K562 (cell line): ENCODE measurements at regions not wholly inside any gene's neighbourhood (a gene's known extent, or its start where the extent isn't known, plus 50 kb on each side); places are given as distances from the start of the nearest gene placed in this dataset.

ENCODE experiments used
- ATAC-seq: fragments of 200-7000 bp; cut with Tn5 transposase; 3 replicates; pipeline ENCODE4 v1.9.1; 2020; ENCODE audit warnings: moderate library complexity
- BruUV-seq: library from RNA; stranded (reverse); fragments of 400-500 nt; replicated peaks from 2 replicates; lab custom pipeline; 2021; lab: Mats Ljungman, UMichigan
- CTCF ChIA-PET: fragments of 300-600 bp; formaldehyde crosslinking; extraction: SDS; loops from one replicate; lab custom pipeline; 2021; ENCODE audit warnings: low intra/inter-chr PET ratio; lab: Yijun Ruan, JAX
- POLR2A ChIA-PET: fragments of 300-600, 350-650 bp; sonication (Branson Sonifier 250); formaldehyde crosslinking; extraction: SDS; loops from one replicate; lab custom pipeline; 2021; ENCODE audit warnings: antibody characterized with exemption, inconsistent platforms; lab: Yijun Ruan, JAX
- DNase-seq, 4 experiments: peaks; one replicate each; pipeline versions ENCODE4 v3.0.0 to v3.0.0-alpha.2; 2011 to 2018; ENCODE audit warnings: low spot score in 3 of 4, mixed read lengths in 3 of 4; ENCODE audit errors: extremely low read depth in 1 of 4
- FAIRE-seq: peaks from 2 replicates; lab custom pipeline; 2011; peaks lifted over from hg19 to GRCh38; lab: Jason Lieb, UNC
- H2AFZ ChIP-seq: 2 replicates; pipeline ENCODE4 v1.6.0; 2011; ENCODE audit warnings: low read depth, low read length, control low read depth, inconsistent platforms
- H3K27ac ChIP-seq: fragments of 200-600 bp; 3 replicates; pipeline ENCODE4 v1.8.0; 2011; ENCODE audit warnings: low read depth, mild to moderate bottlenecking, control low read depth, inconsistent platforms, low read length, moderate library complexity, mixed read lengths; ENCODE audit errors: extremely low read depth
- H3K27me3 ChIP-seq, 2 experiments: fragments of 300-600 bp in 1 of 2; 2 replicates in 1 of 2; 3 replicates in 1 of 2; pipeline versions ENCODE4 v1.6.0 to v1.8.0; 2011; ENCODE audit warnings: inconsistent platforms in 2 of 2, low read length in 2 of 2, mild to moderate bottlenecking in 1 of 2, mixed read lengths in 1 of 2, moderate library complexity in 1 of 2; ENCODE audit not compliant: control insufficient read depth in 2 of 2, insufficient read depth in 2 of 2
- H3K36me3 ChIP-seq: fragments of 300-600 bp; 3 replicates; pipeline ENCODE4 v1.8.0; 2011; ENCODE audit warnings: mild to moderate bottlenecking, low read length, inconsistent platforms; ENCODE audit not compliant: control insufficient read depth, insufficient read depth
- H3K4me1 ChIP-seq, 2 experiments: fragments of 200-600 bp in 1 of 2; replicated peaks in 1 of 2; 2 replicates in 1 of 2; 3 replicates in 1 of 2; pipeline versions ENCODE4 v1.5.1 to v1.8.0; 2011; ENCODE audit warnings: inconsistent platforms in 2 of 2, low read length in 2 of 2, mild to moderate bottlenecking in 1 of 2, mixed read lengths in 1 of 2, moderate library complexity in 1 of 2; ENCODE audit not compliant: control insufficient read depth in 2 of 2, insufficient read depth in 2 of 2
- H3K4me2 ChIP-seq: 2 replicates; pipeline ENCODE4 v1.6.1; 2011; ENCODE audit warnings: low read length, control low read depth, inconsistent platforms, mixed read lengths; ENCODE audit not compliant: insufficient read depth
- H3K4me3 ChIP-seq: fragments of 200-600 bp; sonication (generic), shearing (Covaris generic); 2 replicates; pipeline ENCODE4 v1.5.1; 2016; ENCODE audit warnings: control low read depth, inconsistent platforms
- H3K79me2 ChIP-seq: fragments of 200-600 bp; 3 replicates; pipeline ENCODE4 v1.8.0; 2011; ENCODE audit warnings: low read length, inconsistent platforms; ENCODE audit not compliant: control insufficient read depth, insufficient read depth
- H3K9ac ChIP-seq, 2 experiments: 2 replicates each; pipeline versions ENCODE4 v1.6.0 to v1.6.1; 2011; ENCODE audit warnings: low read depth in 2 of 2, low read length in 2 of 2, control low read depth in 1 of 2, inconsistent platforms in 1 of 2, mild to moderate bottlenecking in 1 of 2, mixed read lengths in 1 of 2; ENCODE audit not compliant: insufficient read depth in 1 of 2
- H3K9me1 ChIP-seq: one replicate; pipeline ENCODE4 v1.6.0; 2011; ENCODE audit warnings: inconsistent platforms, mild to moderate bottlenecking, low read length, moderate library complexity; ENCODE audit not compliant: control insufficient read depth, insufficient read depth
- H3K9me3 ChIP-seq: replicated peaks from 2 replicates; pipeline ENCODE4 v1.5.1; 2011; ENCODE audit warnings: low read depth, low read length, inconsistent platforms; ENCODE audit not compliant: control insufficient read depth, insufficient read depth
- H4K20me1 ChIP-seq: replicated peaks from 2 replicates; pipeline ENCODE4 v1.6.1; 2011; ENCODE audit warnings: low read length, inconsistent platforms, mixed read lengths; ENCODE audit not compliant: control insufficient read depth, insufficient read depth
- CBX5 ChIP-seq: IDR thresholded peaks from 2 replicates; pipeline ENCODE4 v1.6.1; 2014; ENCODE audit warnings: low read depth, borderline replicate concordance
- COPS2 ChIP-seq: fragments of 450-650 bp; conservative IDR thresholded peaks from 2 replicates; pipeline ENCODE4 v1.6.1; 2016; ENCODE audit warnings: mild to moderate bottlenecking, moderate library complexity
- ESRRB ChIP-seq: fragments of 250-450 bp; sonication (Bioruptor Pico); IDR thresholded peaks from 2 replicates; pipeline ENCODE4 v1.5.0; 2020; ENCODE audit warnings: mild to moderate bottlenecking, moderate library complexity, borderline replicate concordance
- GATAD2B ChIP-seq: fragments of 450-650 bp; IDR thresholded peaks from 2 replicates; pipeline ENCODE4 v1.6.1; 2017; ENCODE audit warnings: mild to moderate bottlenecking, borderline replicate concordance
- GTF2A2 ChIP-seq: IDR thresholded peaks from 2 replicates; pipeline ENCODE4 v1.6.1; 2016; ENCODE audit warnings: mild to moderate bottlenecking, missing genetic modification characterization, missing compliant biosample characterization
- NELFE ChIP-seq: IDR thresholded peaks from 2 replicates; pipeline ENCODE4 v1.6.1; 2011; ENCODE audit warnings: mild to moderate bottlenecking; ENCODE audit not compliant: insufficient read depth, insufficient read length
- PTBP1 ChIP-seq: fragments of 200-400 bp; formaldehyde crosslinking; IDR thresholded peaks from 2 replicates; pipeline ENCODE4 v1.6.1; 2017; ENCODE audit warnings: low read depth, low read length
- SIX5 ChIP-seq, 2 experiments: IDR thresholded peaks; 2 replicates each; pipeline ENCODE4 v1.6.1; 2011; ENCODE audit warnings: low read length in 2 of 2, borderline replicate concordance in 1 of 2, low read depth in 1 of 2, mild to moderate bottlenecking in 1 of 2, moderate library complexity in 1 of 2; ENCODE audit not compliant: insufficient read depth in 1 of 2
- SRSF3 ChIP-seq: fragments of 200-400 bp; formaldehyde crosslinking; IDR thresholded peaks from 2 replicates; pipeline ENCODE4 v1.6.1; 2016; ENCODE audit warnings: mild to moderate bottlenecking, low read length, moderate library complexity; ENCODE audit not compliant: insufficient read depth
- TAL1 ChIP-seq: fragments of 450-650 bp; IDR thresholded peaks from 2 replicates; pipeline ENCODE4 v1.6.1; 2016; ENCODE audit warnings: mild to moderate bottlenecking
- ZNF140 ChIP-seq: fragments of 250-450 bp; sonication (Bioruptor Pico); IDR thresholded peaks from 2 replicates; pipeline ENCODE4 v1.8.0; 2021; ENCODE audit warnings: moderate library complexity, mild to moderate bottlenecking, inconsistent platforms
- ZNF3 ChIP-seq: fragments of 250-450 bp; sonication (Bioruptor Pico); IDR thresholded peaks from 2 replicates; pipeline ENCODE4 v1.5.0; 2021; ENCODE audit warnings: mild to moderate bottlenecking, moderate library complexity
- ZNF778 ChIP-seq: fragments of 450-650 bp; formaldehyde crosslinking; IDR thresholded peaks from 2 replicates; pipeline ENCODE4 v1.4.0; 2020; ENCODE audit warnings: mild to moderate bottlenecking, moderate library complexity
- WGBS: fragments of 100-300 bp; shearing (Covaris generic); methylation state at CpG from one replicate; pipeline ENCODE4 v1.1.6; 2016; ENCODE audit warnings: low coverage, mixed read lengths; ENCODE audit not compliant: insufficient coverage; ENCODE audit errors: missing lambda C conversion rate; 5-methylcytosine and 5-hydroxymethylcytosine counted together
- in situ Hi-C: fragments of 300-500 bp; cut with MboI; formaldehyde crosslinking; loops from 4 replicates; pipeline ENCODE4 v1.15.0; 2018; ENCODE audit warnings: inconsistent platforms, mixed read lengths
- intact Hi-C: fragments of 100-400 bp; cut with micrococcal nuclease; formaldehyde crosslinking; loops from 2 replicates; pipeline ENCODE4 v1.14.2; 2022
- TF ChIP-seq, protein P1 (sequence below): fragments of 250-450 bp; sonication (Bioruptor Pico); IDR thresholded peaks from 2 replicates; pipeline ENCODE4 v1.5.0; 2021
- TF ChIP-seq, protein P2 (sequence below): sonication (generic); formaldehyde crosslinking; IDR thresholded peaks from 2 replicates; pipeline ENCODE4 v1.8.0; 2022; ENCODE audit warnings: mild to moderate bottlenecking, missing genetic modification reagents
- TF ChIP-seq, protein P3 (sequence below), 2 experiments: fragments of 450-650 bp; IDR thresholded peaks; 2 replicates each; pipeline ENCODE4 v1.6.1; 2018; ENCODE audit warnings: mild to moderate bottlenecking in 2 of 2, low read depth in 1 of 2; ENCODE audit not compliant: partially characterized antibody in 2 of 2

DNA sequence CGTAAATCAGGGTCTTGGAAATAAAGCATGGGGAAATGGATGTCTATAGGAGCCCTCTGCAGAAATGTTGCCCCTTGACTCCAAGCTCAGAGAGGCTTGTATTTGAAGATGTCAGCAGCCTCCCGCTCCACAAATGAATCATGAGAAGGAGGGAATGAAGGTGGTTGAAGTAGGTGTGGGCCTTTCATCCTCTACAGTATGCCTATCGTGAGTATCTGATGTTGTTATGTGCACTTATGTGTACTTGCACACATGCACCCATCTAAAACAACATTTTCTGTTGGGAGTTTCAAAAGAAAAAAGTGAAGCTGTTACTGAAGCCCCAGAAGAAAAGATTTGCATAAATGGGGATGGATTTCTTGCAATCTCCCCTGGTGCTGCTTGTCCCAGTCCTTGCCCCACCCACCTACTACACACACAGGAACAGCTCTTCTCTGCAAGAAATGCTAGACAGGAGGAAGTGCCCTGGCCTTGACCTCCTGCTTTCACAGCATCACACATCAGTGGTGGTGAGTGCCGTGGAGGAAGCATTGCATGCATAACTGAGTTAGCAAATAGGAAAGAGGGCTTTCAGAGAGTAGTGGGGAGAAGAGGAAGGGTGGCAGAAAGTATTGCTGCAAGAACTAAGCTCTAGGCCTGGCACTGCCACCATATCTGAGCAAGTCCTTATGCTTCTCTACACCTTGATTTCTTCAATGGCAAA is 156.1 kb downstream of the SNX18 start:
- in situ Hi-C loops = no loop called here
- ATAC-seq = no peak
- TF ChIP-seq ZNF3 (CRISPR knock-in tag) (no peak), COPS2 (no peak), SIX5 (IDR thresholded peaks at IDR 0.05; ENCODE audit: borderline replicate concordance in 1 of 2, insufficient read depth in 1 of 2, low read depth in 1 of 2, low read length in 2 of 2) (no peak), ZNF778 (no peak), TAL1 (no peak), NELFE (no peak), CBX5 (no peak), PTBP1 (no peak), GTF2A2 (tag) (no peak), GATAD2B (no peak), ESRRB (CRISPR knock-in tag) (no peak), SRSF3 (no peak), ZNF140 (no peak)
- TF ChIP-seq, protein P1, sequence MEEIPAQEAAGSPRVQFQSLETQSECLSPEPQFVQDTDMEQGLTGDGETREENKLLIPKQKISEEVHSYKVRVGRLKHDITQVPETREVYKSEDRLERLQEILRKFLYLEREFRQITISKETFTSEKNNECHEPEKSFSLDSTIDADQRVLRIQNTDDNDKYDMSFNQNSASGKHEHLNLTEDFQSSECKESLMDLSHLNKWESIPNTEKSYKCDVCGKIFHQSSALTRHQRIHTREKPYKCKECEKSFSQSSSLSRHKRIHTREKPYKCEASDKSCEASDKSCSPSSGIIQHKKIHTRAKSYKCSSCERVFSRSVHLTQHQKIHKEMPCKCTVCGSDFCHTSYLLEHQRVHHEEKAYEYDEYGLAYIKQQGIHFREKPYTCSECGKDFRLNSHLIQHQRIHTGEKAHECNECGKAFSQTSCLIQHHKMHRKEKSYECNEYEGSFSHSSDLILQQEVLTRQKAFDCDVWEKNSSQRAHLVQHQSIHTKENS (CRISPR knock-in tag) = no peak
- TF ChIP-seq, protein P2, sequence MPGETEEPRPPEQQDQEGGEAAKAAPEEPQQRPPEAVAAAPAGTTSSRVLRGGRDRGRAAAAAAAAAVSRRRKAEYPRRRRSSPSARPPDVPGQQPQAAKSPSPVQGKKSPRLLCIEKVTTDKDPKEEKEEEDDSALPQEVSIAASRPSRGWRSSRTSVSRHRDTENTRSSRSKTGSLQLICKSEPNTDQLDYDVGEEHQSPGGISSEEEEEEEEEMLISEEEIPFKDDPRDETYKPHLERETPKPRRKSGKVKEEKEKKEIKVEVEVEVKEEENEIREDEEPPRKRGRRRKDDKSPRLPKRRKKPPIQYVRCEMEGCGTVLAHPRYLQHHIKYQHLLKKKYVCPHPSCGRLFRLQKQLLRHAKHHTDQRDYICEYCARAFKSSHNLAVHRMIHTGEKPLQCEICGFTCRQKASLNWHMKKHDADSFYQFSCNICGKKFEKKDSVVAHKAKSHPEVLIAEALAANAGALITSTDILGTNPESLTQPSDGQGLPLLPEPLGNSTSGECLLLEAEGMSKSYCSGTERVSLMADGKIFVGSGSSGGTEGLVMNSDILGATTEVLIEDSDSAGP = no peak
- TF ChIP-seq, protein P3, sequence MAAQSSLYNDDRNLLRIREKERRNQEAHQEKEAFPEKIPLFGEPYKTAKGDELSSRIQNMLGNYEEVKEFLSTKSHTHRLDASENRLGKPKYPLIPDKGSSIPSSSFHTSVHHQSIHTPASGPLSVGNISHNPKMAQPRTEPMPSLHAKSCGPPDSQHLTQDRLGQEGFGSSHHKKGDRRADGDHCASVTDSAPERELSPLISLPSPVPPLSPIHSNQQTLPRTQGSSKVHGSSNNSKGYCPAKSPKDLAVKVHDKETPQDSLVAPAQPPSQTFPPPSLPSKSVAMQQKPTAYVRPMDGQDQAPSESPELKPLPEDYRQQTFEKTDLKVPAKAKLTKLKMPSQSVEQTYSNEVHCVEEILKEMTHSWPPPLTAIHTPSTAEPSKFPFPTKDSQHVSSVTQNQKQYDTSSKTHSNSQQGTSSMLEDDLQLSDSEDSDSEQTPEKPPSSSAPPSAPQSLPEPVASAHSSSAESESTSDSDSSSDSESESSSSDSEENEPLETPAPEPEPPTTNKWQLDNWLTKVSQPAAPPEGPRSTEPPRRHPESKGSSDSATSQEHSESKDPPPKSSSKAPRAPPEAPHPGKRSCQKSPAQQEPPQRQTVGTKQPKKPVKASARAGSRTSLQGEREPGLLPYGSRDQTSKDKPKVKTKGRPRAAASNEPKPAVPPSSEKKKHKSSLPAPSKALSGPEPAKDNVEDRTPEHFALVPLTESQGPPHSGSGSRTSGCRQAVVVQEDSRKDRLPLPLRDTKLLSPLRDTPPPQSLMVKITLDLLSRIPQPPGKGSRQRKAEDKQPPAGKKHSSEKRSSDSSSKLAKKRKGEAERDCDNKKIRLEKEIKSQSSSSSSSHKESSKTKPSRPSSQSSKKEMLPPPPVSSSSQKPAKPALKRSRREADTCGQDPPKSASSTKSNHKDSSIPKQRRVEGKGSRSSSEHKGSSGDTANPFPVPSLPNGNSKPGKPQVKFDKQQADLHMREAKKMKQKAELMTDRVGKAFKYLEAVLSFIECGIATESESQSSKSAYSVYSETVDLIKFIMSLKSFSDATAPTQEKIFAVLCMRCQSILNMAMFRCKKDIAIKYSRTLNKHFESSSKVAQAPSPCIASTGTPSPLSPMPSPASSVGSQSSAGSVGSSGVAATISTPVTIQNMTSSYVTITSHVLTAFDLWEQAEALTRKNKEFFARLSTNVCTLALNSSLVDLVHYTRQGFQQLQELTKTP (IDR thresholded peaks at IDR 0.05; ENCODE audit: low read depth in 1 of 2, partially characterized antibody in 2 of 2) = no peak

More for the DNA sequence above, 156.1 kb downstream of the SNX18 start:
- no TSS peak for BruUV-seq
- H3K27me3 ChIP-seq = peaks cover 0 to 5% of the 10 kb centered on the region in 2 experiments; a peak in 2 of 5 replicates
- FAIRE-seq (no peak), DNase-seq (no peak)
- H3K4me2 ChIP-seq = no peak overlapping the region
- no peak overlapping the region for H2AFZ ChIP-seq
- no peaks in the 10 kb centered on the region for H3K9me3 ChIP-seq
- ChIA-PET POLR2A (no interaction called here), CTCF (no interaction called here)
- intact Hi-C loops = no loop called here
- H3K9me1 ChIP-seq = no peaks in the 10 kb centered on the region
- H3K27ac ChIP-seq = no peak overlapping the region
- H3K79me2 ChIP-seq = no peaks in the 10 kb centered on the region
- no peaks in the 10 kb centered on the region for H3K4me1 ChIP-seq
- WGBS = 0% methylated on average over 4 of the region's 4 CpGs
- H3K9ac ChIP-seq = no peak overlapping the region
- no peaks in the 10 kb centered on the region for H3K36me3 ChIP-seq
- H3K4me3 ChIP-seq = no peak overlapping the region
- H4K20me1 ChIP-seq = no peaks in the 10 kb centered on the region
